ENCODE measurements at regions not wholly inside any gene's neighbourhood (a gene's known extent, or its start where the extent isn't known, plus 50 kb on each side); places are given as distances from the start of the nearest gene placed in this dataset.

DNA sequence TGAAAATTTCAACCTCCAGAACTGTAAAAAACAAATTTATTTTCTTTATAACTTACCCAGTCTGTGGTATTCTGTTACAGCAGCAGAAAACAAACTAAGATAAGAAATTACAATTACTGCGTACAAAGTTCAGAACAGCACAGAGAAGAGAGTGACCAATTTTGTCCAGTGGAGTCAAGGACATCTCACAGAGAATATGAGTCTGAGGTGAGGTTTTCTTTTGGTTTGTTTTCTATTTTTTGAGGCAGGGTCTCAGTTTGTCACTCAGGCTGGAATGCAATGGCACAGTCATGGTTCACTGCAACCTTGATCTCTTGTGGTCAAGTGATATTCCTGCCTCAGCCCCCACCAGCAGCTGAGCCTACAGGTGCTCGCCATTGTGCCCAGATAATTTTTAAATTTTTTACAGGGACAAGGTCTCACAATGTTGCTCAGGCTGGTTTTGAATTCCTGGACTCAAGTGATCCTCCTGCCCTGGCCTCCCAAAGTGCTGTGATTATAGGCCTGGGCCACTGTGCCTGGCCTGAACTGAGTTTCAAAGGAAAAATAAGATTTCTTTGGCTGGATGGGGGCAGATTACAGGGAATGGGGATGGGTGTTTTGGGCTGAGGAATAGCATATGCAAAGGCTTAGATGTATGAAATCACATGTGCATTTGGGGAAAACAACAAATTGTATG is 201.1 kb upstream of the USP24 start:
- H3K4me1 ChIP-seq (ENCODE audit: insufficient read depth, insufficient read length), result no peaks in the 10 kb centered on the region
- no peak overlapping the region for H3K4me3 ChIP-seq (ENCODE audit: insufficient read length, low read depth)
- no peak overlapping the region for H3K9ac ChIP-seq (ENCODE audit: insufficient read length, low read depth)
- H3K36me3 ChIP-seq (ENCODE audit: insufficient read depth, insufficient read length, low read length), result no peaks in the 10 kb centered on the region
- TF ChIP-seq SUZ12 (IDR thresholded peaks at IDR 0.05; ENCODE audit: extremely low read depth, insufficient read depth, insufficient read length) (no peak), YY1 (IDR thresholded peaks at IDR 0.05; ENCODE audit: insufficient read depth, insufficient read length) (no peak), ZNF274 (IDR thresholded peaks at IDR 0.05; ENCODE audit: low read depth, low read length) (no peak)
- H3K27me3 ChIP-seq (ENCODE audit: insufficient read depth, insufficient read length), result no peaks in the 10 kb centered on the region
- H3K9me3 ChIP-seq (ENCODE audit: insufficient read depth, low read length), result peaks cover 9% of the 10 kb centered on the region; the same call in 1 of the 2 replicates
- no peak for DNase-seq (ENCODE audit: low read depth, low spot score)

GRCh38 chr1:55413286-55413685 is 198.1 kb upstream of the USP24 start:
- no peaks in the 10 kb centered on the region for H3K27me3 ChIP-seq (ENCODE audit: insufficient read depth, insufficient read length)
- DNase-seq (ENCODE audit: low read depth, low spot score), result no peak

DNA sequence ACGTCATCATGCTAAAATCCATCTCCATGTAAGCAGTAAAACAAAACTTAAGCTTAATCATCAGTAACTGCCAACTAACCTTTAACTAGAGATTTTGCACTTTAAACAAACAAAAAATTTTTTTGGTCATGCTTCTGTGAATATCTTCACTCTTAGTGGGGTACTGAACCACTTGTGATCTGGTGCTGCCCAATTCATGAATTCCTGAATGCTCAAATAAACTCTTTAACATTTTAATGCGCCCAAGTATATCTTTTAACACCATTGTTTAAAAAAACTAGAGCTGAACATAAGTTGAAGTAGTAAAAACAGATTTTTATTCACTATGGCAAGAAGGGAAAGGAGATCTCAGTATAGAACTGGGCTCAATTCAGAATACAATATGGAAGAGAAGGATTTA is 196.9 kb upstream of the USP24 start:
- Histone ChIP-seq H3K4me3 (ENCODE audit: insufficient read length, low read depth) (no peak overlapping the region), H3K9ac (ENCODE audit: insufficient read length, low read depth) (no peak overlapping the region), H3K36me3 (ENCODE audit: insufficient read depth, insufficient read length, low read length) (no peaks in the 10 kb centered on the region), H3K9me3 (ENCODE audit: insufficient read depth, low read length) (peaks cover 9% of the 10 kb centered on the region; the same call in 1 of the 2 replicates), H3K27me3 (ENCODE audit: insufficient read depth, insufficient read length) (no peaks in the 10 kb centered on the region), H3K4me1 (ENCODE audit: insufficient read depth, insufficient read length) (no peaks in the 10 kb centered on the region)
- TF ChIP-seq SUZ12 (IDR thresholded peaks at IDR 0.05; ENCODE audit: extremely low read depth, insufficient read depth, insufficient read length) (no peak), YY1 (IDR thresholded peaks at IDR 0.05; ENCODE audit: insufficient read depth, insufficient read length) (no peak), ZNF274 (IDR thresholded peaks at IDR 0.05; ENCODE audit: low read depth, low read length) (no peak)
- DNase-seq (ENCODE audit: low read depth, low spot score), result no peak

More at GRCh38 chr1:55413286-55413685, 198.1 kb upstream of the USP24 start:
- peaks cover 9% of the 10 kb centered on the region; the same call in 1 of the 2 replicates for H3K9me3 ChIP-seq (ENCODE audit: insufficient read depth, low read length)
- H3K4me1 ChIP-seq (ENCODE audit: insufficient read depth, insufficient read length), result no peaks in the 10 kb centered on the region
- TF ChIP-seq SUZ12 (IDR thresholded peaks at IDR 0.05; ENCODE audit: extremely low read depth, insufficient read depth, insufficient read length), result no peak
- H3K36me3 ChIP-seq (ENCODE audit: insufficient read depth, insufficient read length, low read length), result no peaks in the 10 kb centered on the region
- H3K4me3 ChIP-seq (ENCODE audit: insufficient read length, low read depth), result no peak overlapping the region
- no peak overlapping the region for H3K9ac ChIP-seq (ENCODE audit: insufficient read length, low read depth)

- DNase-seq (ENCODE audit: low read depth, low spot score), result peak; percentile 66
- H3K4me1 ChIP-seq (ENCODE audit: insufficient read depth, insufficient read length), result peaks cover 12% of the 10 kb centered on the region
- no peaks in the 10 kb centered on the region; the same call in 1 of the 2 replicates for H3K9me3 ChIP-seq (ENCODE audit: insufficient read depth, low read length)
- H3K4me3 ChIP-seq (ENCODE audit: insufficient read length, low read depth), result no peak overlapping the region
- H3K9ac ChIP-seq (ENCODE audit: insufficient read length, low read depth), result no peak overlapping the region
- TF ChIP-seq YY1 (IDR thresholded peaks at IDR 0.05; ENCODE audit: insufficient read depth, insufficient read length), result no peak
- no peaks in the 10 kb centered on the region for H3K36me3 ChIP-seq (ENCODE audit: insufficient read depth, insufficient read length, low read length)
- H3K27me3 ChIP-seq (ENCODE audit: insufficient read depth, insufficient read length), result no peaks in the 10 kb centered on the region
These were observed 187.7 kb upstream of the USP24 start for GRCh38 chr1:55402671-55403464.

- Histone ChIP-seq H3K36me3 (ENCODE audit: insufficient read depth, insufficient read length, low read length) (no peaks in the 10 kb centered on the region), H3K9ac (ENCODE audit: insufficient read length, low read depth) (no peak overlapping the region), H3K4me3 (ENCODE audit: insufficient read length, low read depth) (no peak overlapping the region), H3K9me3 (ENCODE audit: insufficient read depth, low read length) (no peaks in the 10 kb centered on the region; the same call in 1 of the 2 replicates), H3K27me3 (ENCODE audit: insufficient read depth, insufficient read length) (no peaks in the 10 kb centered on the region), H3K4me1 (ENCODE audit: insufficient read depth, insufficient read length) (peaks cover 12% of the 10 kb centered on the region)
- DNase-seq (ENCODE audit: low read depth, low spot score), result no peak
- TF ChIP-seq SUZ12 (IDR thresholded peaks at IDR 0.05; ENCODE audit: extremely low read depth, insufficient read depth, insufficient read length), result no peak
- TF ChIP-seq ZNF274 (IDR thresholded peaks at IDR 0.05; ENCODE audit: low read depth, low read length), result no peak
- TF ChIP-seq YY1 (IDR thresholded peaks at IDR 0.05; ENCODE audit: insufficient read depth, insufficient read length), result no peak
These were observed 187.0 kb upstream of the USP24 start for GRCh38 chr1:55402142-55402541.

DNA sequence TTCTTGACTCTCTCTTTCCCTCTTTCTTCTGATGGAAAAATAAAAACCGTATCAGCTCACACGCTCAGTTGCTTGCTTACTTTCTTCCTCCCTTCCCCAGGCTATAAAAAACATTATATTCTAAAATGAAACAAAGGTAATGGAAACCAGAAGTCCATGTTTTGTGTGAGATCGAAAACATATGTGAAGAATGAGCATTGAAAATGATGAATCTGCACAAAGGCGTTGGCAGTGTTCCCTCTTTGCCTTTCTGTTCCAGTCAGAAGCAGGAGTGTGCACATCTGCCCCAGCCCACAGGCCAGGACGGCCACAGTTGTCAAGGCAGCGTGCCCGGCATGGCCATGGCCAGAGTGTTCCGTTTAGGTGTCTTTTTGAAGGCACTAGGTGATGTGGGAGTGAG is 185.3 kb upstream of the USP24 start:
- Histone ChIP-seq H3K9me3 (ENCODE audit: insufficient read depth, low read length) (no peaks in the 10 kb centered on the region), H3K36me3 (ENCODE audit: insufficient read depth, insufficient read length, low read length) (no peaks in the 10 kb centered on the region), H3K4me1 (ENCODE audit: insufficient read depth, insufficient read length) (peaks cover 12% of the 10 kb centered on the region), H3K27me3 (ENCODE audit: insufficient read depth, insufficient read length) (no peaks in the 10 kb centered on the region), H3K9ac (ENCODE audit: insufficient read length, low read depth) (no peak overlapping the region), H3K4me3 (ENCODE audit: insufficient read length, low read depth) (no peak overlapping the region)
- no peak for DNase-seq (ENCODE audit: low read depth, low spot score)
- TF ChIP-seq ZNF274 (IDR thresholded peaks at IDR 0.05; ENCODE audit: low read depth, low read length) (no peak), SUZ12 (IDR thresholded peaks at IDR 0.05; ENCODE audit: extremely low read depth, insufficient read depth, insufficient read length) (no peak), YY1 (IDR thresholded peaks at IDR 0.05; ENCODE audit: insufficient read depth, insufficient read length) (no peak)

- Histone ChIP-seq H3K9ac (ENCODE audit: insufficient read length, low read depth) (no peak overlapping the region), H3K4me3 (ENCODE audit: insufficient read length, low read depth) (no peak overlapping the region), H3K4me1 (ENCODE audit: insufficient read depth, insufficient read length) (peaks cover 12% of the 10 kb centered on the region), H3K27me3 (ENCODE audit: insufficient read depth, insufficient read length) (no peaks in the 10 kb centered on the region), H3K9me3 (ENCODE audit: insufficient read depth, low read length) (peaks cover 7% of the 10 kb centered on the region; the same call in 1 of the 2 replicates), H3K36me3 (ENCODE audit: insufficient read depth, insufficient read length, low read length) (no peaks in the 10 kb centered on the region)
- no peak for DNase-seq (ENCODE audit: low read depth, low spot score)
- TF ChIP-seq SUZ12 (IDR thresholded peaks at IDR 0.05; ENCODE audit: extremely low read depth, insufficient read depth, insufficient read length) (no peak), ZNF274 (IDR thresholded peaks at IDR 0.05; ENCODE audit: low read depth, low read length) (no peak), YY1 (IDR thresholded peaks at IDR 0.05; ENCODE audit: insufficient read depth, insufficient read length) (no peak)
These were observed 184.2 kb upstream of the USP24 start for GRCh38 chr1:55399346-55399745.

Measured in NT2/D1 (cell line).